Stimulated activated CD8-positive, alpha-beta memory T cell treated with anti-CD3 and anti-CD28 coated beads, Interleukin-7, amount 100 ng/mL, for 1 hour (primary cell): ENCODE measurements at regions not wholly inside any gene's neighbourhood (a gene's known extent, or its start where the extent isn't known, plus 50 kb on each side); places are given as distances from the start of the nearest gene placed in this dataset.

Experiments
- DNase-seq, 2 donors: peaks; one replicate each; pipeline ENCODE4 v3.0.0-alpha.2; 2020; ENCODE audit warnings: low read depth in 2 of 2

- DNase-seq: no peak
Observed at GRCh38 chr2:43086451-43087221, 139.8 kb downstream of the ZFP36L2 start.

GRCh38 chr2:43085929-43086328 is 140.5 kb downstream of the ZFP36L2 start:
- DNase-seq: no peak

GRCh38 chr2:43085505-43085904 is 140.9 kb downstream of the ZFP36L2 start:
- no peak for DNase-seq

- DNase-seq: no peak
Observed at GRCh38 chr2:43084699-43085091, 141.7 kb downstream of the ZFP36L2 start.

- DNase-seq: no peak
Observed at GRCh38 chr2:43083710-43084698, 142.4 kb downstream of the ZFP36L2 start.

GRCh38 chr2:43082903-43083677 is 143.3 kb downstream of the ZFP36L2 start:
- no peak for DNase-seq

- DNase-seq: no peak
Observed at GRCh38 chr2:43082111-43082894, 144.1 kb downstream of the ZFP36L2 start.

GRCh38 chr2:43081131-43081765 is 145.2 kb downstream of the ZFP36L2 start:
- no peak for DNase-seq

- no peak for DNase-seq
Observed at GRCh38 chr2:43080571-43081021, 145.8 kb downstream of the ZFP36L2 start.

GRCh38 chr2:43078781-43079755 is 147.3 kb downstream of the ZFP36L2 start:
- no peak for DNase-seq

GRCh38 chr2:43078301-43078700 is 148.1 kb downstream of the ZFP36L2 start:
- DNase-seq: no peak

- DNase-seq: no peak
Observed at GRCh38 chr2:43077876-43078275, 148.5 kb downstream of the ZFP36L2 start.

GRCh38 chr2:43076676-43077075 is 149.7 kb downstream of the ZFP36L2 start:
- DNase-seq: no peak

- DNase-seq: no peak
Observed at GRCh38 chr2:43075811-43076585, 150.4 kb downstream of the ZFP36L2 start.

GRCh38 chr2:43075054-43075593 is 151.3 kb downstream of the ZFP36L2 start:
- DNase-seq: no peak

GRCh38 chr2:43074592-43075053 is 151.8 kb downstream of the ZFP36L2 start:
- no peak for DNase-seq

GRCh38 chr2:43074052-43074451 is 152.4 kb downstream of the ZFP36L2 start:
- DNase-seq: no peak

GRCh38 chr2:43073401-43073825 is 153.0 kb downstream of the ZFP36L2 start:
- no peak for DNase-seq
